Activated CD8-positive, alpha-beta memory T cell treated with anti-CD3 and anti-CD28 coated beads for 48 hours (primary cell): ENCODE measurements at regions not wholly inside any gene's neighbourhood (a gene's known extent, or its start where the extent isn't known, plus 50 kb on each side); places are given as distances from the start of the nearest gene placed in this dataset.

Experiments used
- DNase-seq, 3 experiments: peaks; one replicate each; pipeline ENCODE4 v3.0.0-alpha.2; 2020; ENCODE audit warnings: low read depth in 2 of 3, low spot score in 2 of 3

- DNase-seq, result no peak
These were observed 321.7 kb upstream of the PLET1 start for GRCh38 chr11:112582366-112582765.

- no peak for DNase-seq
These were observed 322.7 kb upstream of the PLET1 start for GRCh38 chr11:112583261-112583893.

GRCh38 chr11:112584672-112585071 lies 324.0 kb upstream of the PLET1 start:
- DNase-seq, result no peak

GRCh38 chr11:112587664-112588063 lies 327.0 kb upstream of the PLET1 start:
- no peak for DNase-seq

GRCh38 chr11:112588252-112588694 lies 327.6 kb upstream of the PLET1 start:
- DNase-seq, result peak in 2 of 3 experiments; percentile 3 to 5

- no peak for DNase-seq
These were observed 328.5 kb upstream of the PLET1 start for GRCh38 chr11:112589155-112589554.

- DNase-seq, result no peak
These were observed 330.1 kb upstream of the PLET1 start for GRCh38 chr11:112590764-112591163.

- DNase-seq, result no peak
These were observed 332.8 kb upstream of the PLET1 start for GRCh38 chr11:112593440-112593839.

GRCh38 chr11:112596324-112596723 lies 335.7 kb upstream of the PLET1 start:
- DNase-seq, result no peak

- no peak for DNase-seq
These were observed 336.7 kb upstream of the PLET1 start for GRCh38 chr11:112597286-112597790.

- no peak for DNase-seq
These were observed 338.6 kb upstream of the PLET1 start for GRCh38 chr11:112599265-112599664.

GRCh38 chr11:112599856-112600533 lies 339.3 kb upstream of the PLET1 start:
- DNase-seq, result no peak

- DNase-seq, result no peak
These were observed 344.5 kb upstream of the PLET1 start for GRCh38 chr11:112605093-112605666.

- no peak for DNase-seq
These were observed 346.0 kb upstream of the PLET1 start for GRCh38 chr11:112606656-112607055.

GRCh38 chr11:112608509-112608908 lies 347.8 kb upstream of the PLET1 start:
- DNase-seq, result no peak

GRCh38 chr11:112610494-112610893 lies 349.8 kb upstream of the PLET1 start:
- DNase-seq, result no peak

- no peak for DNase-seq
These were observed 350.0 kb upstream of the NCAM1 start for GRCh38 chr11:112610996-112611750.

GRCh38 chr11:112611771-112612170 lies 349.4 kb upstream of the NCAM1 start:
- no peak for DNase-seq

- no peak for DNase-seq
These were observed 348.9 kb upstream of the NCAM1 start for GRCh38 chr11:112612250-112612849.

GRCh38 chr11:112613051-112613972 lies 347.9 kb upstream of the NCAM1 start:
- DNase-seq, result no peak
